Progenitor cell of endocrine pancreas (in vitro differentiated cells): ENCODE measurements at regions not wholly inside any gene's neighbourhood (a gene's known extent, or its start where the extent isn't known, plus 50 kb on each side); places are given as distances from the start of the nearest gene placed in this dataset.
A peak's percentile ranks its signal among the peaks of the same experiment; 100 is the strongest.

Experiments
- DNase-seq: peaks from one replicate; pipeline ENCODE4 v3.0.0; 2021; ENCODE audit warnings: low spot score; ENCODE audit not compliant: unreplicated experiment
- H3K27ac Mint-ChIP-seq: 2 replicates; pipeline ENCODE4 v1.8.0; 2021; ENCODE audit warnings: mild to moderate bottlenecking, moderate library complexity, mixed read lengths
- H3K27me3 Mint-ChIP-seq: 2 replicates; pipeline ENCODE4 v1.8.0; 2021; ENCODE audit warnings: mixed read lengths
- H3K36me3 Mint-ChIP-seq: 2 replicates; pipeline ENCODE4 v1.8.0; 2022; ENCODE audit warnings: mixed read lengths; ENCODE audit not compliant: insufficient read depth
- H3K4me1 Mint-ChIP-seq: 2 replicates; pipeline ENCODE4 v1.8.0; 2021; ENCODE audit warnings: low read depth, mixed read lengths
- H3K4me3 Mint-ChIP-seq: 2 replicates; pipeline ENCODE4 v1.8.0; 2021; ENCODE audit warnings: low read depth, mild to moderate bottlenecking, moderate library complexity, mixed read lengths
- H3K9me3 Mint-ChIP-seq: 2 replicates; pipeline ENCODE4 v1.8.0; 2021; ENCODE audit warnings: low read depth, mixed read lengths
- TF ChIP-seq, protein P1 (sequence below): fragments of 200-600 bp; sonication (generic); IDR thresholded peaks from one replicate; pipeline ENCODE4 v1.5.0; 2021; ENCODE audit warnings: antibody characterized with exemption, mild to moderate bottlenecking; ENCODE audit not compliant: unreplicated experiment

DNA sequence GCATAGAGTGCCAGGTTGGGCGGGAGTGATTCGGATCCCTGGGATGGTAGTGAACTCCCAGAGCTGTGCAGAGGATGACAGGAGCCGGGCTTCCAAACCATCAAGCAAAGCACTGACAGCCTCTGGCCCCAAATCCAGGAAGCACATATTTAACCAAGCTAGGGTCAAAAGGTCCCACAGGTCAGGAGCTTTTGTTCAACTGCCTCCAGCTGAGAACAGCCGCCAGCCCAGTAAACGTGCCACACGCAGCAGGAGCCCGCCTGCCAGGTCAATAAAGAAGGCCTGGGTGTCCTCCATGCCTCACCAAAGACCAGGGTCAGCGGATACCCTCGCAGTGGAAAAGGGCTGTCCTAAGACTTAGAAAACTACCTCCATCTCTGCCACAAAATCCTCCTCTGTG, 184.7 kb upstream of the LINGO1 start:
- peaks cover 22% of the 10 kb centered on the region for H3K27me3 Mint-ChIP-seq
- no peak for DNase-seq
- peaks cover 26% of the 10 kb centered on the region for H3K4me1 Mint-ChIP-seq

DNA sequence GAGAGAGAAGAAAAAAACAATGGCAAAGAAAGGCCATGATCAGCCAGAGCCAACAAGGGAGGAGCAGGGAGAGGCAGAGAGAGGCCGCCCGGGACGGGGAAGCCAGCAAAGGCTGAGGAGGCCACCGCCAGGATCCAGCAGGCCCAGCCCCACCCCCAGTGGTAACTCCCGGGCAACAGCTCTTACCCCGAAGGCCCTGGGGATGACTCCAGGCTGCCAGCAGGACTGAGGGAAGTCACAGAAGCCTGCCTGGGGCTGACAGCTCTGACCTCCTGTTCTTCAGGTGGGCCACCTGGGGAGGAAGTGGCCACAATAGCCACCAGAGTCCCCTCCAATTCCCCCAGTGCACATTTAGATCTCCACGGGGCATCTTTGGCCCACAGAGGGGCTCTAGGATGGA, 184.3 kb upstream of the LINGO1 start:
- no peak for DNase-seq
- TF ChIP-seq, protein P1, sequence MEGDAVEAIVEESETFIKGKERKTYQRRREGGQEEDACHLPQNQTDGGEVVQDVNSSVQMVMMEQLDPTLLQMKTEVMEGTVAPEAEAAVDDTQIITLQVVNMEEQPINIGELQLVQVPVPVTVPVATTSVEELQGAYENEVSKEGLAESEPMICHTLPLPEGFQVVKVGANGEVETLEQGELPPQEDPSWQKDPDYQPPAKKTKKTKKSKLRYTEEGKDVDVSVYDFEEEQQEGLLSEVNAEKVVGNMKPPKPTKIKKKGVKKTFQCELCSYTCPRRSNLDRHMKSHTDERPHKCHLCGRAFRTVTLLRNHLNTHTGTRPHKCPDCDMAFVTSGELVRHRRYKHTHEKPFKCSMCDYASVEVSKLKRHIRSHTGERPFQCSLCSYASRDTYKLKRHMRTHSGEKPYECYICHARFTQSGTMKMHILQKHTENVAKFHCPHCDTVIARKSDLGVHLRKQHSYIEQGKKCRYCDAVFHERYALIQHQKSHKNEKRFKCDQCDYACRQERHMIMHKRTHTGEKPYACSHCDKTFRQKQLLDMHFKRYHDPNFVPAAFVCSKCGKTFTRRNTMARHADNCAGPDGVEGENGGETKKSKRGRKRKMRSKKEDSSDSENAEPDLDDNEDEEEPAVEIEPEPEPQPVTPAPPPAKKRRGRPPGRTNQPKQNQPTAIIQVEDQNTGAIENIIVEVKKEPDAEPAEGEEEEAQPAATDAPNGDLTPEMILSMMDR = no peak
- Mint-ChIP-seq H3K36me3 (no peaks in the 10 kb centered on the region), H3K4me1 (peaks cover 31% of the 10 kb centered on the region), H3K4me3 (peak overlapping the region; percentile 60), H3K9me3 (no peaks in the 10 kb centered on the region), H3K27ac (no peak overlapping the region), H3K27me3 (peaks cover 18% of the 10 kb centered on the region)

More for the DNA sequence above, 184.7 kb upstream of the LINGO1 start:
- Mint-ChIP-seq H3K27ac (no peak overlapping the region), H3K4me3 (peak overlapping the region; percentile 60), H3K36me3 (no peaks in the 10 kb centered on the region), H3K9me3 (no peaks in the 10 kb centered on the region)
- TF ChIP-seq, protein P1 = no peak

DNA sequence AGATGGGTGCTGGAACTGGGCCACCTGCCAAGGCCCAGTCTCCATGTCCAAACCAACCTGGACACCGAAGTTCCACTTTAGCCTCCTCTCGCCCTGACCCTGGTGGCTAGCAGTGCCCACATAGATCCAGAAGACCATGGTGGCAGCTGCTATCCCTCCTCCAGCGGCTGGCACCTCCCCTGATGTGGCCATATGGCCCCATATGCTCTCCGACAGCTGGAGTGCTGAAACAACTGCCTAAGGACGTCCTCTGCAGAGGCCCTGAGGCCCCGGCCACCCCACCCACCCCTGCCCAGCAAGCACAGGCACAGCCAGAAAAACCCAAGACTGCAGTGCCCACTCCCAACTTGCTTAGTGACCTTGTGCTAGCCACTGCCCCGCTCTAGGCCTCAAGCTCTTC, 182.3 kb upstream of the LINGO1 start:
- Mint-ChIP-seq H3K36me3 (no peaks in the 10 kb centered on the region), H3K4me1 (peaks cover 47% of the 10 kb centered on the region), H3K27ac (no peak overlapping the region)

DNA sequence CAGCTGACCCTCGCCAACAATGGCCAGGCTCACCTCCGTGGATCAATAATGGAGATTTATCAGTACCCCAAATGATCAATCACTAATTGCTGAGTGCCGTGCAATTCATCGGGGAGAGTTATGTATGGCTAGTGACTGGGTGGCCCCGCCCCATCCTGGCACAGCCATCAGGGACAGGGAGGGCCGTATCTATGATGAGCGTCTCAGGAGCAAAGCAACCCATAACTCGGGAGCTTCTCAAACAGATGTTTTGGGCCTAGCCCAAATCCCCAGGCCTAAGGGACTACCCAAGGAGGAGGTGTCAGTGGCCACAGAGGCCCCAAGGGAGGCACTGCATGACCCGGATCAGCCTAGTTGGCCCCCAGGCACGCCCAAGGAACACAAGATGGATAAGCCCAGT, 180.0 kb upstream of the LINGO1 start:
- DNase-seq = no peak
- TF ChIP-seq, protein P1 = no peak
- Mint-ChIP-seq H3K27ac (peak overlapping the region; percentile 92), H3K4me1 (peaks cover 50% of the 10 kb centered on the region), H3K36me3 (no peaks in the 10 kb centered on the region), H3K9me3 (no peaks in the 10 kb centered on the region), H3K4me3 (no peak overlapping the region), H3K27me3 (peaks cover under 1% of the 10 kb centered on the region)

More for the DNA sequence above, 182.3 kb upstream of the LINGO1 start:
- Mint-ChIP-seq H3K27me3 (peaks cover 2% of the 10 kb centered on the region), H3K4me3 (no peak overlapping the region), H3K9me3 (no peaks in the 10 kb centered on the region)
- TF ChIP-seq, protein P1 = no peak
- no peak for DNase-seq

DNA sequence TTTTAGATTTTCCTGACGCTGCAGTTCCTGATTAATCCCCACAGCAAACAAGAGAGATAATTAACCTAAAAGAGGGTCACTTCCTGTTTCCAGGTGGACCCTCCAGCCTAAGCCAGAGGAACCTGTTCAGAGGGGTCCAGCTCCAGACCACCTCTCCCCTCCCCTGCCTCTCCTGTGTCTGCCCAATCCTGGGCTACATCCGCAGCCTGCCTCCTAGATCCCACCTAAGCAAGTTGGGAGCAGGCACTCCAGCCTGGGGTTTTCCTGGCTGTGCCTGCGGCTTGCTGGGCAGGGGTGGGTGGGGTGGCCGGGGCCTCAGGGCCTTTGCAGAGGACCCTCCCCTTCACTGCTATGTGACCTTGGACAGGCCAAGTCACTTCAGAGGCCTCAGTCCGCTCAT, 178.6 kb upstream of the LINGO1 start:
- DNase-seq = no peak
- Mint-ChIP-seq H3K4me3 (no peak overlapping the region), H3K36me3 (no peaks in the 10 kb centered on the region), H3K27me3 (peaks cover 7% of the 10 kb centered on the region), H3K4me1 (peaks cover 39% of the 10 kb centered on the region), H3K9me3 (no peaks in the 10 kb centered on the region), H3K27ac (peak overlapping the region; percentile 12)
- TF ChIP-seq, protein P1 = no peak
